ENCODE measurements at regions not wholly inside any gene's neighbourhood (a gene's known extent, or its start where the extent isn't known, plus 50 kb on each side); places are given as distances from the start of the nearest gene placed in this dataset.

- FAIRE-seq: no peak
Measured at GRCh38 chr6:106767271-106767670, 137.9 kb downstream of the QRSL1 start.

- FAIRE-seq: no peak
Measured at GRCh38 chr6:106766201-106766600, 136.8 kb downstream of the QRSL1 start.

- FAIRE-seq: no peak
Measured at GRCh38 chr6:106765496-106765895, 136.1 kb downstream of the QRSL1 start.

GRCh38 chr6:106764353-106764980 is 135.1 kb downstream of the QRSL1 start:
- FAIRE-seq: no peak

GRCh38 chr6:106763361-106763760 is 134.0 kb downstream of the QRSL1 start:
- FAIRE-seq: no peak

GRCh38 chr6:106761160-106761559 is 131.8 kb downstream of the QRSL1 start:
- no peak for FAIRE-seq

- FAIRE-seq: no peak
Measured at GRCh38 chr6:106759112-106759511, 129.7 kb downstream of the QRSL1 start.

- no peak for FAIRE-seq
Measured at GRCh38 chr6:106757722-106758467, 128.5 kb downstream of the QRSL1 start.

- no peak for FAIRE-seq
Measured at GRCh38 chr6:106757267-106757666, 127.9 kb downstream of the QRSL1 start.

- FAIRE-seq: no peak
Measured at GRCh38 chr6:106754215-106754614, 124.8 kb downstream of the QRSL1 start.

GRCh38 chr6:106752641-106753040 is 123.3 kb downstream of the QRSL1 start:
- FAIRE-seq: no peak

GRCh38 chr6:106751501-106752252 is 122.3 kb downstream of the QRSL1 start:
- FAIRE-seq: no peak

GRCh38 chr6:106750946-106751345 is 121.6 kb downstream of the QRSL1 start:
- FAIRE-seq: no peak

- no peak for FAIRE-seq
Measured at GRCh38 chr6:106750142-106750918, 121.0 kb downstream of the QRSL1 start.

GRCh38 chr6:106749609-106750008 is 120.2 kb downstream of the QRSL1 start:
- no peak for FAIRE-seq

- FAIRE-seq: no peak
Measured at GRCh38 chr6:106748547-106749207, 119.3 kb downstream of the QRSL1 start.

GRCh38 chr6:106747139-106747538 is 117.8 kb downstream of the QRSL1 start:
- no peak for FAIRE-seq

GRCh38 chr6:106746652-106747051 is 117.3 kb downstream of the QRSL1 start:
- FAIRE-seq: no peak

- no peak for FAIRE-seq
Measured at GRCh38 chr6:106745824-106746582, 116.6 kb downstream of the QRSL1 start.

- FAIRE-seq: no peak
Measured at GRCh38 chr6:106745197-106745770, 115.9 kb downstream of the QRSL1 start.

GRCh38 chr6:106744781-106745180 is 115.4 kb downstream of the QRSL1 start:
- FAIRE-seq: no peak

All from endometrium (tissue), 2 donors.